GM18951 (cell line): ENCODE measurements at regions not wholly inside any gene's neighbourhood (a gene's known extent, or its start where the extent isn't known, plus 50 kb on each side); places are given as distances from the start of the nearest gene placed in this dataset.

Experiments used
- POLR2A ChIP-seq: IDR thresholded peaks from 4 replicates; pipeline ENCODE4 v1.6.1; 2011; ENCODE audit warnings: mild to moderate bottlenecking; ENCODE audit not compliant: insufficient read length, insufficient read depth; ENCODE audit errors: extremely low read depth
- in situ Hi-C: fragments of 300-500 bp; cut with MboI; formaldehyde crosslinking; loops from one replicate; pipeline ENCODE4 v1.12.0; 2022; ENCODE audit warnings: low sequenced_read_pairs, mixed read lengths, inconsistent platforms; ENCODE audit not compliant: unreplicated experiment

GRCh38 chr21:20341431-20341830 is 656.8 kb upstream of the NCAM2 start:
- in situ Hi-C loops, result no loop called here
- no peak for TF ChIP-seq POLR2A

GRCh38 chr21:20343186-20343585 is 655.0 kb upstream of the NCAM2 start:
- no peak for TF ChIP-seq POLR2A

GRCh38 chr21:20351138-20351537 is 647.1 kb upstream of the NCAM2 start:
- in situ Hi-C loops, result no loop called here
- no peak for TF ChIP-seq POLR2A

More at GRCh38 chr21:20343186-20343585, 655.0 kb upstream of the NCAM2 start:
- in situ Hi-C loops, result no loop called here

- TF ChIP-seq POLR2A, result no peak
- in situ Hi-C loops, result no loop called here
These were observed 644.9 kb upstream of the NCAM2 start for GRCh38 chr21:20353351-20353750.

GRCh38 chr21:20373031-20373430 is 625.2 kb upstream of the NCAM2 start:
- in situ Hi-C loops, result no loop called here
- no peak for TF ChIP-seq POLR2A

GRCh38 chr21:20377250-20377649 is 621.0 kb upstream of the NCAM2 start:
- in situ Hi-C loops, result no loop called here
- TF ChIP-seq POLR2A, result no peak

- in situ Hi-C loops, result no loop called here
- no peak for TF ChIP-seq POLR2A
These were observed 609.8 kb upstream of the NCAM2 start for GRCh38 chr21:20388400-20388799.

- TF ChIP-seq POLR2A, result no peak
- in situ Hi-C loops, result no loop called here
These were observed 601.4 kb upstream of the NCAM2 start for GRCh38 chr21:20396798-20397197.

- no peak for TF ChIP-seq POLR2A
- in situ Hi-C loops, result no loop called here
These were observed 593.3 kb upstream of the NCAM2 start for GRCh38 chr21:20404915-20405314.

- TF ChIP-seq POLR2A, result no peak
- in situ Hi-C loops, result no loop called here
These were observed 579.9 kb upstream of the NCAM2 start for GRCh38 chr21:20418353-20418752.

- in situ Hi-C loops, result no loop called here
- TF ChIP-seq POLR2A, result no peak
These were observed 578.4 kb upstream of the NCAM2 start for GRCh38 chr21:20419772-20420171.

- in situ Hi-C loops, result no loop called here
- no peak for TF ChIP-seq POLR2A
These were observed 573.3 kb upstream of the NCAM2 start for GRCh38 chr21:20424943-20425342.

GRCh38 chr21:20425856-20426255 is 572.4 kb upstream of the NCAM2 start:
- in situ Hi-C loops, result no loop called here
- no peak for TF ChIP-seq POLR2A

- in situ Hi-C loops, result no loop called here
- no peak for TF ChIP-seq POLR2A
These were observed 557.9 kb upstream of the NCAM2 start for GRCh38 chr21:20440338-20440737.

- no peak for TF ChIP-seq POLR2A
- in situ Hi-C loops, result no loop called here
These were observed 554.6 kb upstream of the NCAM2 start for GRCh38 chr21:20443558-20444155.
